Suprapubic skin (tissue), 4 donors: ENCODE measurements at regions not wholly inside any gene's neighbourhood (a gene's known extent, or its start where the extent isn't known, plus 50 kb on each side); places are given as distances from the start of the nearest gene placed in this dataset.

Source experiments
- POLR2A ChIP-seq, 2 donors: fragments of 450-650 bp; IDR thresholded peaks; one replicate each; pipeline ENCODE4 v1.6.1; 2017; ENCODE audit warnings: antibody characterized with exemption in 2 of 2, mild to moderate bottlenecking in 2 of 2, moderate library complexity in 2 of 2
- POLR2AphosphoS5 ChIP-seq, 3 donors: sonication (generic); formaldehyde crosslinking; IDR thresholded peaks; one replicate each; pipeline ENCODE4 v1.6.1; 2017; ENCODE audit warnings: antibody characterized with exemption in 3 of 3
- TF ChIP-seq, protein P1 (sequence below), 2 donors: fragments of 200-600 bp in 1 of 2; fragments of 450-650 bp in 1 of 2; sonication (generic) in 1 of 2; IDR thresholded peaks; one replicate each; pipeline ENCODE4 v1.5.1; 2016 to 2019; ENCODE audit warnings: antibody characterized with exemption in 2 of 2, mild to moderate bottlenecking in 1 of 2, moderate library complexity in 1 of 2

- TF ChIP-seq, protein P1, sequence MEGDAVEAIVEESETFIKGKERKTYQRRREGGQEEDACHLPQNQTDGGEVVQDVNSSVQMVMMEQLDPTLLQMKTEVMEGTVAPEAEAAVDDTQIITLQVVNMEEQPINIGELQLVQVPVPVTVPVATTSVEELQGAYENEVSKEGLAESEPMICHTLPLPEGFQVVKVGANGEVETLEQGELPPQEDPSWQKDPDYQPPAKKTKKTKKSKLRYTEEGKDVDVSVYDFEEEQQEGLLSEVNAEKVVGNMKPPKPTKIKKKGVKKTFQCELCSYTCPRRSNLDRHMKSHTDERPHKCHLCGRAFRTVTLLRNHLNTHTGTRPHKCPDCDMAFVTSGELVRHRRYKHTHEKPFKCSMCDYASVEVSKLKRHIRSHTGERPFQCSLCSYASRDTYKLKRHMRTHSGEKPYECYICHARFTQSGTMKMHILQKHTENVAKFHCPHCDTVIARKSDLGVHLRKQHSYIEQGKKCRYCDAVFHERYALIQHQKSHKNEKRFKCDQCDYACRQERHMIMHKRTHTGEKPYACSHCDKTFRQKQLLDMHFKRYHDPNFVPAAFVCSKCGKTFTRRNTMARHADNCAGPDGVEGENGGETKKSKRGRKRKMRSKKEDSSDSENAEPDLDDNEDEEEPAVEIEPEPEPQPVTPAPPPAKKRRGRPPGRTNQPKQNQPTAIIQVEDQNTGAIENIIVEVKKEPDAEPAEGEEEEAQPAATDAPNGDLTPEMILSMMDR (IDR thresholded peaks at IDR 0.05) = no peak
- TF ChIP-seq POLR2AphosphoS5 (IDR thresholded peaks at IDR 0.05) = no peak
- TF ChIP-seq POLR2A (IDR thresholded peaks at IDR 0.05) = no peak
Measured at GRCh38 chr6:105592329-105592728, 189.4 kb upstream of the PREP start.
